Activated CD8-positive, alpha-beta memory T cell treated with anti-CD3 and anti-CD28 coated beads for 24 hours (primary cell): ENCODE measurements at regions not wholly inside any gene's neighbourhood (a gene's known extent, or its start where the extent isn't known, plus 50 kb on each side); places are given as distances from the start of the nearest gene placed in this dataset.
"Not testable (repeated sequence)": the region's sequence is repeated elsewhere in the genome, so short reads cannot be mapped to it uniquely, and the experiment has no call there.

Source experiments
- DNase-seq: peaks from one replicate; pipeline ENCODE4 v3.0.0-alpha.2; 2020

GRCh38 chr1:5620997-5621396, 371.2 kb downstream of the NPHP4 start:
- no peak for DNase-seq

DNA sequence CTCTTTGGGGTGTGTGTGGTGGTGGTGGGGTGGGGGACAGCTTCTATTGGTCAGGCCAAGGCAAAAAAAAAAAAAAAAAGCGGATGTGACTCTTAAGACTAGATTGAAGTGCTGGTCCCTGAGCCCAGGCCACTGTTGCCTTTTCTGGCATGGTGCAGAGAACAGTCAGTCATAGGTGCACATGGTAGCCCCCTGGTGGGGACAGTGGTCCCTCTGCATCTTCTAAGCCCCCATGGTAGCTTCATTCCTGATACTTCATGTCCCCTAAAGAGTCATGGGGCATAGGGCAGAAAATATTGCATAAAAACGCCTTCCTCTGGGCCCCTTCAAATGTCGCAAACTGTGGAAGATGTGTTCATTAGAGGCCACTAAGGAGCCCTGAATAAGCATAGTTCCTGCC, 371.8 kb downstream of the NPHP4 start:
- DNase-seq = no peak

GRCh38 chr1:5619469-5619868, 372.8 kb downstream of the NPHP4 start:
- no peak for DNase-seq

DNA sequence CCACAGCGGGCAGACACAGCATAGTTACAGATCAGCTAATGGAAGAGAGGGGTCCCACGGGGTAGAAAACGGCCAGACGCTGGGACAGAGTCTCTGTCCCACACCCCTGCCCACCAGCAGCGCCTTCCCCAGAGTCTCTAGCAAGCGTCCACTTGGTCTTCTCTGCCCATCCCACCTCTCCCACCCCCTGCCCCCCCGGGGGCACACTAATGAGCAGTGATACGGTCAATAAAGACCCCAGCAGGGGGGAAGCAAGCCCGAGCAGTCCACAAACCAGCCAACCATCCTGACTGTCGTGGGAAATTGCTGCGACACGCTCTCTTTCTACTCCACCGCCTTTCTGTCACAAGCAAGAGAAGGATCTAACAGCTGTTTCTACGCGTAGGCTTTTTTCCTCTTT, 374.7 kb downstream of the NPHP4 start:
- no peak for DNase-seq

DNA sequence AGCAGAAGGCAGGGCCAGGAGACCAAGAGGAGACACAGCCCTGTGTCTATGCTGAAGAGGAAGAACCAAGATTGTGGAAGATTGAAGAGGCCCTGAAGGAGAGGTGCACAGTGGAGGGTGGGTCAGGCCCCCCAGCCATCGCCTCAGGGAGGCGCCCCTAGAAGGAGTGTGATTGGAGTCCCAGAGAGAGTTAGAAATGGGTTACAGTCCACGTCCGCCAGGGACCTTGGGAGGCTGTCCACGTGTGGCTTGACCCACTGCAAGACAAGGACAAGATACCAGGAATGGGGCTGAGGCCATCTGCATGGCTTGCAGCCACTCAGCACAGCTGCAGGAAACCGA, 375.1 kb downstream of the NPHP4 start:
- DNase-seq = peak; percentile 42

DNA sequence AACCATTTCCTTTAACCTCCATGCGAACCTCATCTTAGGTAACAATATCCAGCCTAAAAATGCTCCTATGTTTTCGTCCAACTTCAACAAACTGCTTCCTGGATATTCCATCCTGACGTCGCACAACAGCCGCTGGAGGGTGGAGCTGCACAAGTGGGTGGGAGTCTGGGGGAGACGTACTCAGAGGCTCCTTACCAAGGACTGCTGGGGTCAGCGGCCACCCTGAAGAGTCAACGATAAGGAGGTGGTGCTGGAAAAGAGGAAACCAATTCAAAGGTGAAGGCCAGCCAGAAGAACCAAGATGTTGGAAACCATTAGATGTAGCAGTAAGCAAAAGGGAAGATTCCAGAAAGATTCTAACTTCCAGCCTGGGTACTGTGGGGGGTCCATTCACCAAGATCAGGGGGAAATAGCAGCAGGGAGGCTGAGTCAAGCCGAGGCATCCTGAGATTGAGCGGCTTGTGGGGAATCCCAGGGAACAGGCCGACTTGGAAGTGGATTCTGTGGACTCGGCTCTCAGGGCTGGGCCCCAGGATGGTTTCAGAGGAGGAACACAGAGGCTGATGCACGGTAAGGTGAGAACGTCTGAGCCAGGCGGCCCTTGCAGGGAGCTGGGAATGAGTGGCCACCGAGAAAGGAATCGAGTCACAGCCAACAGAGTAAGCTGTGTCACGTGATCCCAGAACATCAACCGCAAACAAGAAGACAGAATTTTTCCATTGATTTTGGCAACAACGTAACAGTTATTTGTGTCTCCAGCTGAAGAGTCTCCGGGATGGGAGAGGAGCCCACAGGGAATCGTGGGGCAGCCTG, 375.7 kb downstream of the NPHP4 start:
- peak; percentile 21 for DNase-seq

GRCh38 chr1:5615076-5615475, 377.1 kb downstream of the NPHP4 start:
- peak; percentile 13 for DNase-seq

DNA sequence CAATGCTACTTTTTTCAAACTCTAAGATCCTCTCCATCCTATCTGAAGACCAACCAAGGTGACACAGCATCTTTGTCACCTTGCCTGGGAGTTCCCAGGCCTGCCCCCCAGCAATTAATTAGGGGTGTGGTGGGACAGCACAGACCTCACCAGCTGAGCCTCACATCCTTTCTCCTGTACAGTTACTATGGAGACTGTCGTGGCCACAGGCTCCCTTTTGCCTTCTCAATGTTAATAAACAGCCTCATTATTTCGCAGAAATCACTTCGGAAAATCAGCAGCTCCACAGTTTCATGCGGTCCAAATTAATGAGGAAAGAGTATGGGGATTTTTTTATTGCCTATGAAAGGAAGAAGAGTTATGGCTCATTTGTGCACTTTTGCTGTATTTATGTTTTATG, 378.3 kb downstream of the NPHP4 start:
- DNase-seq = no peak

DNA sequence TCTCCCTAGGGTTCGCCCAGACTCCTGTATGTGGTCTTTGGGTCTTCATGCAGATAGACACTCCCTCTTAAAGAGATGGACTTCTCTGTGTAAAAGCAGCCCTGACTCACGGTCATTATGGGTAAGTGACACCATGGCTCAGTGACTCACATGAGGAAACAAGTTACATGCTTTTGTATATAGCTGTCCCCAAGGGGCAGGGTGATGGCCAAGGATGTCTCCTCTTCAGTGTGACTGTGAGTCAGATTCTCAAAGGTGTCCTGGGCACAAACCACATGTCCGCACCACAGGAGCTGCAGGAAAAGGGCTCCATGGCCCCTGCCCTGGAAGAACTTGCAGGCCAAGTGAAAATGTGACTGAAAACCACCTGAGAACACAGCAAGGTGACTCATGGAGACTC, 380.4 kb downstream of the NPHP4 start:
- DNase-seq = no peak

- no peak for DNase-seq
These were observed 380.8 kb downstream of the NPHP4 start for GRCh38 chr1:5611431-5611830.

DNA sequence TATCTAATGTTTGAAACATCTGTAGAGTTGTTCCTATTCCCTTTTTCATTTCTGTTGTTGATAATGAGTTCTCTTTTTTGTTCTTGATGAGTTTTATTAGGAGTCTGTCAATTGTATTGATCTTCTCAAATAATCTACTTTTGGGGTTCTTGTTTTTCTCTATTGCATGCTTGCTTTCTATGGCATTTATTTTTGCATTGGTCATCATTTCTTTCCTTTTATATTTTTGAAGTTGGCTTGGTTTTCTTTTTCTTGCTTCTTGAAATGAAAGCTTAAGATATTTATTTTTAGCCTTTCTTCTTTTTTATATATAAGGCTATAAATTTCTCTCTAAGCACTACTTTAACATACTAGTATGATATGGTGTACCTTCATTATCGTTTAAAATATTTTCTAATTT, 381.8 kb downstream of the NPHP4 start:
- no peak for DNase-seq

DNA sequence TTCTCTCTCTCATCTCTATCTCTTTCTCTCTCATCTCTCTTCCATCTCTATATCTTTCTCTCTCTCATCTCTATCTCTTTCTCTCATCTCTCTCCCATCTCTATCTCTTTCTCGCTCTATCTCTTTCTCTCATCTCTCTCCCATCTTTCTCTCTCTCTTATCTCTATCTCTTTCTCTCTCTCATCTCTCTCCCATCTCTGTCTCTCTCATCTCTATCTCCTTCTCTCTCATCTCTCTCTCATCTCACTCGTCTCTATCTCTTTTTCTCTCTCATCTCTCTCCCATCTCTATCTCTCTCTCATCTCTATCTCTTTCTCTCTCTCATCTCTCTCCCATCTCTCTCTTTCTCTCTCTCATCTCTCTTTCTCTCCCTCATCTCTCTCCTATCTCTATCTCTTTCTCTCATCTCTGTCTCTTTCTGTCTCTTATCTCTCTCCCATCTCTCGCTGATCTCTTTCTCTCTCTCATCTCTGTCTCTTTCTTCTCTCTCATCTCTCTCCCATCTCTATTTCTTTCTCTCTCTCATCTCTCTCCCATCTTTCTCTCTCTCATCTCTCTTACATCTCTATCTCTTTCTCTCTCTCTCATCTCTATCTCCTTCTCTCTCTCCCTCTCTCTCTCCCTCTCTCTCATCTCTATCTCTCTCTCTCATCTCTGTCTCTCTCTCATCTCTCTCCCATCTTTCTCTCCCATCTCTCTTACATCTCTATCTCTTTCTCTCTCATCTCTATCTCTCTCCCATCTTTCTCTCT, 388.7 kb downstream of the NPHP4 start:
- no peak for DNase-seq

GRCh38 chr1:5602718-5603117, 389.5 kb downstream of the NPHP4 start:
- not testable (repeated sequence) for DNase-seq

- peak; percentile 24 for DNase-seq
These were observed 390.7 kb downstream of the NPHP4 start for GRCh38 chr1:5601516-5601915.

GRCh38 chr1:5599541-5599940, 392.7 kb downstream of the NPHP4 start:
- peak; percentile 38 for DNase-seq

GRCh38 chr1:5598824-5599395, 393.3 kb downstream of the NPHP4 start:
- peak; percentile 37 for DNase-seq

DNA sequence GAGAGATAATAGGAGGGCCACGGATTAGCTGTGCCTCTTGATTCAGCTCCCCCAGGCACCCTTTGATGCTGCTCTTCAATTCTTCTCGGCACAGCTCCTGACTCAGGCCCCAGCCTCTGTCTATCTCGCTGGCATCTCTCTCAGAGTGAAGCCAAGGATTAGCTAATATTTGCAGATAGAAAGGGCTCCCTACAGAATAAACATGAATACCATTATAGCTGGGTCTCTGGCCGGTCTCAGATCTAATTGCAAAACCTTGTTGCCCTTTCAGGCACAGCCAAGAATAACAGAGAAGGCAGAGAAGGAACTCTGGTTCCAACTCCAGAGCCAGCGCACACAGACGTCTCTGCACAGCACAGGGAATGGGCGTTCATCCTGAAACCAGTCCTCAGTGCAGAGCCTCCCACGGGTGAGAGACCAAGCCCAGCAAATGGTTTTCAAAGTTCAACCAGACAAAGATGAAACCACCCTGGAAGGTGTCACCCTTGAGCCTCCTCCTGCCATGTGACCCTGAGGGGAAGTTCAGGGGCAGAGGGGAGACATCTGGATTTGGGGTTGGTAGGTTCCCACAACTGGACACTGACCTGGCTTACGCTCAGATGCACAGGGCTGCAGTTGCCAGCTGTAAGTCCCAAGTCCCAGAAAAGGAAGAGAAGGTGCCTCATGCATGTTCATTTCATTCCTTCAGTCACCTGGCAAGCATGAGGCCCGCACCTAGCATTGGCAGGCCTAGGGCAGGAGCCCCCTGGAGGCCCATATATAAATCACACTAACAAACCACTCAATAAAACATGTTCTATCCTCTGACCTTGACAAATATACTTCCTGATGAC, 394.0 kb downstream of the NPHP4 start:
- no peak for DNase-seq

DNA sequence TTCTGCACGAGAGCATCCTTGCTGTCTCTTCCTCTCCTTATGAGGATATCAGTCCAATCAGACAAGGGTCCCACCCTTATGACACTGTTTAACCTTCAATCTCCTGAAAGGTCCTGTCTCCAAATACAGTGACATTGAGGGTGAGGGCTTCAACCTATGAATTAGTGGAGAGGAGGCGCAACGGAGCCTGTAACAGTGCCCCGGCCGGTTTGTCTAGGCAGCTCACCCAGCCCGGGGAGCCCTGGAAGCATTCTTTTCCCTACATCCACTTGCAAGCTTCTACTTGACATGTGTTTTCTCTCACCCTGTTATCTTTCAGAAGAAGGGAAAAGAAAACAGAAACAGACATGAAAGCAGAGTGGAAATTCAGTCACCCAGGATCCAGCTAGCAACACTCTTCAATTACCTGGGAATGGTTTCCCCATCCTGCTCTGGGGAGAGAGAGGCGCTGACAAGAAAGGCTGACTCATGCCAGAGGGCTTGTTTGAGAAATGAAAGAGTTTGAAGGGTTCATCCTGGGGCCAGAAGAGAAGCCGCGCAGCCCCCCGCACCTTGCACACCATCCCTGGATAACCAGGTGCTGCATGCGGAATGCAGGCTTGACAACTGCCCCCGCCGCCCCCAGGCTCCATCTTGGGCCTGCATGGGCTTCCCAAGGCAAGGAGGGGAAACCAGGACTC, 394.9 kb downstream of the NPHP4 start:
- DNase-seq = no peak

DNA sequence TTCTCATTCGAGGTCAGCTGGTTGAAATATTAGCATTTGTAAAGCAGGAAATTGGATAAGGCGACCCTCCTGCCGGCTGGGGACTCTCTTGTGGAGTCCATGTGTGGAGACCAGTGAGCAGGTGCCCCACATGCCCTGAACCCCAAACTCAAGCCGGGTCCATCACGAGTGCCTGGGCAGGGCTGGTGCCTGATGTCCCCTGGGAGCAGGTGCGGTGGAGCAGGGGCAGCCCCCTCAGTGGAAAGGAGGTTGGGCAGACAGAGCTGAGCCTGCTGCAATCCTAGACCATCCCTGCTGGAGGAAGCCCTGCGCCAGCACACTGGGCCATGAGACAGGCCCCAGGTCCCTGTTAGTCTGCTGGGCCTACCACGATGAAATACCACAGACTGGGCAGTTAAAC, 395.6 kb downstream of the NPHP4 start:
- no peak for DNase-seq

GRCh38 chr1:5595531-5596170, 396.6 kb downstream of the NPHP4 start:
- DNase-seq = no peak

- no peak for DNase-seq
These were observed 397.9 kb downstream of the NPHP4 start for GRCh38 chr1:5594056-5594956.
